ENCODE measurements at regions not wholly inside any gene's neighbourhood (a gene's known extent, or its start where the extent isn't known, plus 50 kb on each side); places are given as distances from the start of the nearest gene placed in this dataset.

DNA sequence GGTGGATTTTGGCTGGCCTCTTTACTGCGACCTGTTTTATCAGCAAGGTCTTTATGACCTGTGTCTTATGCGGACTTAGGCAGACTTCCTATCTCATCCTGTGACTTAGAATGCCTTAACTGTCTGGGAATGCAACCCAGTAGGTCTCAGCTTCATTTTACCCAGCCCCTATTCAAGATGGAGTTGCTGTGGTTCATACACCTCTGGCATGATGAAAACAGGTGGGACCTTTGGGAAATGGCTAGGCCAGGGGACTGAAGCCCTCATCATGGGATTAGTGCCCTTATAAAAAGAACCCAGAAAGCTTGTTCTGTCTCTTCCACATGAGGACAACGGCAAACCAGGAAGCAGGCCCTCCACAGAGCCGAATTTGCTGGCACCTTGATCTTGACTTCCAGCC, 172.1 kb upstream of the MYO3A start:
- TF ChIP-seq, protein P1, sequence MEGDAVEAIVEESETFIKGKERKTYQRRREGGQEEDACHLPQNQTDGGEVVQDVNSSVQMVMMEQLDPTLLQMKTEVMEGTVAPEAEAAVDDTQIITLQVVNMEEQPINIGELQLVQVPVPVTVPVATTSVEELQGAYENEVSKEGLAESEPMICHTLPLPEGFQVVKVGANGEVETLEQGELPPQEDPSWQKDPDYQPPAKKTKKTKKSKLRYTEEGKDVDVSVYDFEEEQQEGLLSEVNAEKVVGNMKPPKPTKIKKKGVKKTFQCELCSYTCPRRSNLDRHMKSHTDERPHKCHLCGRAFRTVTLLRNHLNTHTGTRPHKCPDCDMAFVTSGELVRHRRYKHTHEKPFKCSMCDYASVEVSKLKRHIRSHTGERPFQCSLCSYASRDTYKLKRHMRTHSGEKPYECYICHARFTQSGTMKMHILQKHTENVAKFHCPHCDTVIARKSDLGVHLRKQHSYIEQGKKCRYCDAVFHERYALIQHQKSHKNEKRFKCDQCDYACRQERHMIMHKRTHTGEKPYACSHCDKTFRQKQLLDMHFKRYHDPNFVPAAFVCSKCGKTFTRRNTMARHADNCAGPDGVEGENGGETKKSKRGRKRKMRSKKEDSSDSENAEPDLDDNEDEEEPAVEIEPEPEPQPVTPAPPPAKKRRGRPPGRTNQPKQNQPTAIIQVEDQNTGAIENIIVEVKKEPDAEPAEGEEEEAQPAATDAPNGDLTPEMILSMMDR (IDR thresholded peaks at IDR 0.05; ENCODE audit: partially characterized antibody, unreplicated experiment): no peak
- Mint-ChIP-seq H3K9me3 (ENCODE audit: unreplicated experiment) (peaks cover 5% of the 10 kb centered on the region), H3K27me3 (ENCODE audit: unreplicated experiment) (no peaks in the 10 kb centered on the region), H3K4me3 (ENCODE audit: unreplicated experiment) (no peak overlapping the region), H3K4me1 (ENCODE audit: low read depth, unreplicated experiment) (peaks cover 9% of the 10 kb centered on the region), H3K36me3 (ENCODE audit: unreplicated experiment) (peaks cover 4% of the 10 kb centered on the region), H3K27ac (ENCODE audit: unreplicated experiment) (no peak overlapping the region)
- no peak for DNase-seq

DNA sequence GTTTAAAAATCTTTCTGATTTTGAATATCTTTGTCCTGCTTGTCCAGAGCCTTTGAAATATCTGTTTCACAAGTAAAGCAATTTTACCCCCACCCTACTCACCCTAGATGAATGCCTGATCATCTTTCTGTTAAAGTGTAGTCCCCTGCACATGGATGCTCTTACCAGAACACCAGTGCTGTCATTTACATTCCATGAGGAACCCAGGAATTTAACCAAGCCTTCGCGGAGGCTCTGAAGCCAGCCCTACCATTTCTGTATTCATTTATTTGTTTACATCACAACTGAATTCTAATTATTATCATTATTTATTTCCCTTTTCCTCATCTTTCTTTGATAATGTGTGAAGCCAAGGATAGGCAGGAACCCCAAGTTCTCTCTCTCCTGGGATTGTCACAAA, 167.8 kb upstream of the MYO3A start:
- Mint-ChIP-seq H3K9me3 (ENCODE audit: unreplicated experiment) (peaks cover 5% of the 10 kb centered on the region), H3K27ac (ENCODE audit: unreplicated experiment) (no peak overlapping the region)
- TF ChIP-seq, protein P1 (IDR thresholded peaks at IDR 0.05; ENCODE audit: partially characterized antibody, unreplicated experiment): no peak

DNA sequence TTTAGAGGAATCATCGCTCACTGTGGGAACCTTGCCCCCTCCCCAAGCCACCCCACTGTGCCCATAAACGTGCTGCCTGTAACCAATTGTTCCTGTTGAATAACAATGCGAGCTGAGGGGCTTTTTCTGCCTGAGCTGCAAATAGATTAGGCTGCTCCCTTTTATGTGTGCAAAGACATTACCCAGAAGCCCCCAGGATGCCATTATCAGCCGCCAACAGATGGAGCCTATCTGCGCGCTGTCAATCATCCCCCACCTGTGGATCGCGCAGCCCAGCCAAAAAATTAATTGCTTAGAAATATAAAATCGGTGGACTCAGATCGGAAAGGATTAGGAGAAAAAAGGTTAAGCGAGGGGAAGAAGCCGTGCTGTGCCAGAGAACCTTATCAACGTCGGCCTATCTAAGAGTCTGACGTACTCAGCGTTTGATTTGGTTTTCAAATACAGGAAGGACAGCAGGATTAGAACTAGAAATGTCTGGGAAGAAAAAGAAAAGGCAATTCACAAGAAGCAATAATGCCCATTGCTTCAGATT, 167.3 kb upstream of the MYO3A start:
- TF ChIP-seq, protein P1 (IDR thresholded peaks at IDR 0.05; ENCODE audit: partially characterized antibody, unreplicated experiment): no peak
- peaks cover 9% of the 10 kb centered on the region for H3K4me1 Mint-ChIP-seq (ENCODE audit: low read depth, unreplicated experiment)
- H3K36me3 Mint-ChIP-seq (ENCODE audit: unreplicated experiment): peaks cover 4% of the 10 kb centered on the region
- no peak overlapping the region for H3K27ac Mint-ChIP-seq (ENCODE audit: unreplicated experiment)
- peaks cover 5% of the 10 kb centered on the region for H3K9me3 Mint-ChIP-seq (ENCODE audit: unreplicated experiment)
- H3K4me3 Mint-ChIP-seq (ENCODE audit: unreplicated experiment): peak overlapping the region; percentile 65
- peak; percentile 46 for DNase-seq
- no peaks in the 10 kb centered on the region for H3K27me3 Mint-ChIP-seq (ENCODE audit: unreplicated experiment)

More for the DNA sequence above, 167.8 kb upstream of the MYO3A start:
- Mint-ChIP-seq H3K4me3 (ENCODE audit: unreplicated experiment) (peak overlapping the region; percentile 65), H3K27me3 (ENCODE audit: unreplicated experiment) (no peaks in the 10 kb centered on the region), H3K36me3 (ENCODE audit: unreplicated experiment) (peaks cover 4% of the 10 kb centered on the region), H3K4me1 (ENCODE audit: low read depth, unreplicated experiment) (peaks cover 9% of the 10 kb centered on the region)
- DNase-seq: no peak

DNA sequence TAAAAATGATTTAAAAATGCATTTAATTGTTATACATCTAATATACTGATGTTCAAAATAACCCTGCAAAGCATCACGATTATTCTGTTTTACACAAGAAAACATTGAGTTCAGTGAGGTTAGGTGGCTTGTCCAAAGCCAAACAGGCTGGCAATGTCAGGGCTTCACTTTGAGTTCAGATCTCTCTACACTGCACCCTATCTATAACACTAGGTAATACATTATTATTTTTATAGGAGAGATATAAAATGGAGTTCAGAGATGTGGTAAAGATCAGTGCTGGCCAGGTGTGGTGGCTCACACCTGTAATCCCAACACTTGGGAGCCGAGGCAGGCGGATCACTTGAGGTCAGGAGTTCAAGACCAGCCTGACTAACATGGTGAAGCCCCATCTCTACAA, 165.9 kb upstream of the MYO3A start:
- TF ChIP-seq, protein P1 (IDR thresholded peaks at IDR 0.05; ENCODE audit: partially characterized antibody, unreplicated experiment): no peak
- Mint-ChIP-seq H3K4me1 (ENCODE audit: low read depth, unreplicated experiment) (peaks cover 9% of the 10 kb centered on the region), H3K27ac (ENCODE audit: unreplicated experiment) (no peak overlapping the region), H3K4me3 (ENCODE audit: unreplicated experiment) (no peak overlapping the region), H3K9me3 (ENCODE audit: unreplicated experiment) (peaks cover 5% of the 10 kb centered on the region), H3K27me3 (ENCODE audit: unreplicated experiment) (no peaks in the 10 kb centered on the region), H3K36me3 (ENCODE audit: unreplicated experiment) (peaks cover 4% of the 10 kb centered on the region)
- DNase-seq: no peak

DNA sequence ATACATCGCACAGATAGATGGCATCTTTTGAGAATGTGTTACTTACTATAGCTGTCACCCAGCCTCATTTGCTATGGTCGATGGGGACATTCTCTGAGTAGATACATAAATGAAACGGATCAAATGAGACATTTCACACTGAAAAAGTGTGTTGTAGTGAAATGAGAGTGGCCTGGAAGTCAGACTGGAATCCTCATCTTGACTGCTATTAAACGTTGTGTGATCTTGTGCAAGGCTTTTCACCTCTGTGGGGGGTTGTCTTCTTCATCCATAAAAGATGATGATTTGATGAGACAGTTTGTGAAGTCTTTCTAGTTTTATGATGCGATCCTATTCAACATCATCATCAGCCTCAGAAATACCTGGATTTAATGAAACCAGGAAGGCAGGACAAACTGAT, 155.4 kb upstream of the MYO3A start:
- TF ChIP-seq, protein P1 (IDR thresholded peaks at IDR 0.05; ENCODE audit: partially characterized antibody, unreplicated experiment): no peak
- peaks cover 4% of the 10 kb centered on the region for H3K27me3 Mint-ChIP-seq (ENCODE audit: unreplicated experiment)
- H3K36me3 Mint-ChIP-seq (ENCODE audit: unreplicated experiment): peaks cover 5% of the 10 kb centered on the region
- no peak for DNase-seq
- H3K4me1 Mint-ChIP-seq (ENCODE audit: low read depth, unreplicated experiment): no peaks in the 10 kb centered on the region
- H3K27ac Mint-ChIP-seq (ENCODE audit: unreplicated experiment): no peak overlapping the region
- peaks cover 3% of the 10 kb centered on the region for H3K9me3 Mint-ChIP-seq (ENCODE audit: unreplicated experiment)
- no peak overlapping the region for H3K4me3 Mint-ChIP-seq (ENCODE audit: unreplicated experiment)

All from glutamatergic neuron (in vitro differentiated cells).